NB4 (cell line): ENCODE measurements at regions not wholly inside any gene's neighbourhood (a gene's known extent, or its start where the extent isn't known, plus 50 kb on each side); places are given as distances from the start of the nearest gene placed in this dataset.

Experiments
- MAX ChIP-seq: IDR thresholded peaks from 2 replicates; pipeline ENCODE4 v1.6.1; 2011; ENCODE audit warnings: low read depth, low read length
- MYC ChIP-seq: IDR thresholded peaks from 2 replicates; pipeline ENCODE4 v1.6.1; 2011; ENCODE audit warnings: low read depth, low read length
- POLR2A ChIP-seq: IDR thresholded peaks from 2 replicates; pipeline ENCODE4 v1.6.1; 2011; ENCODE audit warnings: mild to moderate bottlenecking; ENCODE audit not compliant: insufficient read length; ENCODE audit errors: extremely low read depth

DNA sequence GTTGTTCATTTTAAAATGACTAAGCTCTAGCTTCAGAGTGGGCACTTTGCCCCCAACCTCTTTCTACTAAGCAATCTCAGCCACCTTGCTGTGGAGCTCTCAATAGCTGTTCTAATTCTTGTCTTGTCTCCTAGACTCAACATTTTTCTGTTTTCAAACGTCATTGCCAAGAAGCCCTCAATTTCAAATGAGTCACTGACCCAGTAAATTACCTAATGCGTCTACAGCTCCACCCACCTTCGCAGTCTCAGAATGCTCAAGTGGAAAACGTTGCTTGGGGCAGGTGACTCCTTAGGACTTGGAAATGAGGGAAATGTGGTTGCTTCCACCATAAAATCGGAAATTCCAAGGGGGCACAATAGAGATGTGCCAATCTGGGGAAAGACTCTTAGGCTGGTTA lies 59.0 kb downstream of the ING2 start:
- TF ChIP-seq POLR2A (no peak), MAX (no peak), MYC (no peak)
